ENCODE measurements at regions not wholly inside any gene's neighbourhood (a gene's known extent, or its start where the extent isn't known, plus 50 kb on each side); places are given as distances from the start of the nearest gene placed in this dataset.

DNA sequence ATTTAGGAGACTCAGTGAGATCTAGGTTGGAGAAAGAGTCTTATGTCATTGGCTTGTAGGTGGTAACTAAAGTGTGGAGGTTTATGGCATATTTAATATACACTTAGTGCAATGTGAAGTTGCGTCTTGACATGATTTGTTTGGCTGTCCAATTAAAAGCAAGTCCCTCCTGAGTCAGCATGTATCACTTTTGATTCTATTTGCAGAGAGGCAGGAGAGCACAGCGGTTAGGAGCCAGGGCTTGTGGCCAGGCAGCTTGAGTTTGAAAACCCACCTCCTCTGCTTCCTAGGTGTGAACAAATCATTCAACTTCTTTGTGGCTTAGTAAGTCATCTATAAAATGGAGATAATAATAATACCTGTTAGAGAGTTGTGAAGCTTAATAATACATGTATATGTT, 68.5 kb upstream of the OTX2 start:
- no peak for DNase-seq (ENCODE audit: low read depth, low spot score)
- no peak overlapping the region for H3K27ac ChIP-seq

- no peak for DNase-seq (ENCODE audit: low read depth, low spot score)
- H3K27ac ChIP-seq, result no peak overlapping the region
These were observed 64.9 kb upstream of the OTX2 start for GRCh38 chr14:56875104-56875675.

GRCh38 chr14:56874375-56874774, 64.1 kb upstream of the OTX2 start:
- H3K27ac ChIP-seq, result no peak overlapping the region
- no peak for DNase-seq (ENCODE audit: low read depth, low spot score)

GRCh38 chr14:56870336-56870735, 60.1 kb upstream of the OTX2 start:
- no peak overlapping the region for H3K27ac ChIP-seq
- DNase-seq (ENCODE audit: low read depth, low spot score), result no peak

DNA sequence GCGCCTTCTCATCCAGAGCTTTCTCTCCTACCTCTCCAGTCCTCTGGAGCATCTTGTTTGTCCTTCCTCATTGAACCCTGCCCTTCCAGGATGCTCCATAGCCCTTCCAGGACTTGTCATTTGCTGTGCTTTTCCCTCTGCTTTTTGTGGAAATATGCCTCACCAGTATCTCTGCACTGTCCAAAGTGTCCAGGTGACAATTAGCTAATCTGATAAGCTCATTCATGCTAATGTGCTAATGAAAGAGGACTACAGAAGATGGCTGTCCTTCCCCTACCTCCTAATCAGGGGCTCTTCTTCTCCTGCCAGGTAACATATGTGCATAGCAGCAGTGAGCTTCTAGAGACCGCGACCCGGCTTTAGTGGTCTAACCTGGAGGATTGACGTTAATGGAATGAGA, 58.4 kb upstream of the OTX2 start:
- no peak for DNase-seq (ENCODE audit: low read depth, low spot score)

DNA sequence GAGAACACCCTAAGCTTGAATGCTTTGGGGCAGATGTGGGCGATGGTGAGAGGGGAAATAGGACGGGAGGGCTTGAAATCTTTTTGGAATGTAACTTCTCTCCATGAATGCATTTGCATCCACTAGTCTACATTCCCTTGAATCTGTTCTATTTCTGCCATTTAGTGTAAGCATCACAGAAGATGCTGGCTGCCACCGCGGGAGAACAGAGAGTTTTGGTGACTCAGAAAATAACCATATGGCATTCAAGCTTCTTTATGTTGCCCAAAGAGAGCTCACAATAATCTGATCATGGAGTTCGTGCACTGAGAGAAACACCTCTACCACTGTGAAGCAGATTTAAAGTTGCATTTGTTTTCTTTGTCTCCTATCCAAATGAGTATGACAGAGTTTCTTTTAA, 52.6 kb upstream of the OTX2 start:
- no peak overlapping the region for H3K27ac ChIP-seq
- DNase-seq (ENCODE audit: low read depth, low spot score), result no peak

More for the DNA sequence above, 58.4 kb upstream of the OTX2 start:
- no peak overlapping the region for H3K27ac ChIP-seq

GRCh38 chr14:56860441-56860840, 50.2 kb upstream of the OTX2 start:
- no peak for DNase-seq (ENCODE audit: low read depth, low spot score)

More at GRCh38 chr14:56860441-56860840, 50.2 kb upstream of the OTX2 start:
- no peak overlapping the region for H3K27ac ChIP-seq
